ENCODE measurements at regions not wholly inside any gene's neighbourhood (a gene's known extent, or its start where the extent isn't known, plus 50 kb on each side); places are given as distances from the start of the nearest gene placed in this dataset.

GRCh38 chr13:107518292-107518691 lies 697.0 kb downstream of the LIG4 start:
- DNase-seq (ENCODE audit: low spot score) = no peak
- Histone ChIP-seq H3K36me3 (no peaks in the 10 kb centered on the region), H3K9me3 (no peaks in the 10 kb centered on the region), H3K4me1 (no peaks in the 10 kb centered on the region), H3K4me3 (no peak overlapping the region), H3K27ac (no peak overlapping the region), H3K27me3 (no peaks in the 10 kb centered on the region)
- no peak for TF ChIP-seq CTCF (IDR thresholded peaks at IDR 0.05)

GRCh38 chr13:107516517-107516916 lies 698.8 kb downstream of the LIG4 start:
- no peaks in the 10 kb centered on the region for H3K4me1 ChIP-seq
- DNase-seq (ENCODE audit: low spot score) = no peak
- H3K27me3 ChIP-seq = no peaks in the 10 kb centered on the region
- no peaks in the 10 kb centered on the region for H3K9me3 ChIP-seq
- TF ChIP-seq CTCF (IDR thresholded peaks at IDR 0.05) = no peak
- H3K36me3 ChIP-seq = no peaks in the 10 kb centered on the region
- H3K4me3 ChIP-seq = no peak overlapping the region
- H3K27ac ChIP-seq = no peak overlapping the region

GRCh38 chr13:107512551-107512950 lies 702.8 kb downstream of the LIG4 start:
- H3K36me3 ChIP-seq = no peaks in the 10 kb centered on the region
- TF ChIP-seq CTCF (IDR thresholded peaks at IDR 0.05) = no peak
- no peaks in the 10 kb centered on the region for H3K4me1 ChIP-seq
- H3K27me3 ChIP-seq = no peaks in the 10 kb centered on the region
- DNase-seq (ENCODE audit: low spot score) = no peak
- H3K4me3 ChIP-seq = no peak overlapping the region
- H3K27ac ChIP-seq = no peak overlapping the region
- H3K9me3 ChIP-seq = no peaks in the 10 kb centered on the region

DNA sequence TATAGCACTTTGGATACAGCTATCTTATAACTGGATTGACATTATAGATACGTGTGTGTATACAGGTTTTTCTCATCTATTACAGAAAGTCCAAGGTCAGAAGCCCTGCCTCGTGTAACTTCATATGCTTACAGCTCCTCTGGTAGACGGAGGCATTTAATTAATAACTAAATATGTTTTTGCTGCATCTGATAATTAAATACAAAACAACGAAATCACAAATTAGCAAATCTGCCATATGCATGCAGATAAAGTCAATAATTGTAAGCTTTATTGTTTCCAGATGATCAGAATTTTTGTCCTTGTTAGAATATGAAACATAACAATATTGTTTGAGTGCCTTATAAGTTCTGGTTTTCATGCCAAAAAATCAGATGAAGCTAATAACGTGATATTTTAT lies 717.7 kb downstream of the LIG4 start:
- Histone ChIP-seq H3K9me3 (no peaks in the 10 kb centered on the region), H3K36me3 (no peaks in the 10 kb centered on the region), H3K27me3 (no peaks in the 10 kb centered on the region), H3K4me3 (no peak overlapping the region), H3K4me1 (no peaks in the 10 kb centered on the region), H3K27ac (no peak overlapping the region)
- no peak for DNase-seq (ENCODE audit: low spot score)
- no peak for TF ChIP-seq CTCF (IDR thresholded peaks at IDR 0.05)

DNA sequence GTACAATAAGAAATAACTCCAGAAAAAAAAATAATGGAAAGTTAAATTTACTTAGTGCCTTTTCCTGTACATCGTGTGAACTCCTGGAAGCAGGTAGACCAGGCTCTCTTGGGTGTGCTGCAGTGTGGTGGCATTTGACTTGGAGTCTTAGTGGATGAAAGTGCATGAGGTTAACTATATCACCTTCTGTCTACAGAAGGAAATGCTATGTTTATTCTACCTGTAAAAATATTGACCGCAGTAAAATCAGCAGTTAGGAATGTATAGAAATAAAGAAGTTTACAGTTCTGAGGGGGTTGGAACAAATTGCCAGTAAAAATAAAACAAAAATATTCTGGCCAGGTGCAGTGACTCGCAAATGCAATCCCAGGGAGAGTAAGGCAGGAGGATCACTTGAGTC lies 722.1 kb downstream of the LIG4 start:
- Histone ChIP-seq H3K27me3 (no peaks in the 10 kb centered on the region), H3K4me1 (no peaks in the 10 kb centered on the region), H3K4me3 (no peak overlapping the region), H3K9me3 (peaks cover 0 to 3% of the 10 kb centered on the region in 2 donors), H3K36me3 (no peaks in the 10 kb centered on the region), H3K27ac (no peak overlapping the region)
- no peak for TF ChIP-seq CTCF (IDR thresholded peaks at IDR 0.05)
- no peak for DNase-seq (ENCODE audit: low spot score)

GRCh38 chr13:107482688-107483087 lies 732.6 kb downstream of the LIG4 start:
- H3K9me3 ChIP-seq = no peaks in the 10 kb centered on the region
- TF ChIP-seq CTCF (IDR thresholded peaks at IDR 0.05) = no peak

More at GRCh38 chr13:107482688-107483087, 732.6 kb downstream of the LIG4 start:
- Histone ChIP-seq H3K27ac (no peak overlapping the region), H3K36me3 (no peaks in the 10 kb centered on the region), H3K4me1 (no peaks in the 10 kb centered on the region), H3K27me3 (no peaks in the 10 kb centered on the region), H3K4me3 (no peak overlapping the region)
- no peak for DNase-seq (ENCODE audit: low spot score)
